ENCODE measurements at regions not wholly inside any gene's neighbourhood (a gene's known extent, or its start where the extent isn't known, plus 50 kb on each side); places are given as distances from the start of the nearest gene placed in this dataset.

DNA sequence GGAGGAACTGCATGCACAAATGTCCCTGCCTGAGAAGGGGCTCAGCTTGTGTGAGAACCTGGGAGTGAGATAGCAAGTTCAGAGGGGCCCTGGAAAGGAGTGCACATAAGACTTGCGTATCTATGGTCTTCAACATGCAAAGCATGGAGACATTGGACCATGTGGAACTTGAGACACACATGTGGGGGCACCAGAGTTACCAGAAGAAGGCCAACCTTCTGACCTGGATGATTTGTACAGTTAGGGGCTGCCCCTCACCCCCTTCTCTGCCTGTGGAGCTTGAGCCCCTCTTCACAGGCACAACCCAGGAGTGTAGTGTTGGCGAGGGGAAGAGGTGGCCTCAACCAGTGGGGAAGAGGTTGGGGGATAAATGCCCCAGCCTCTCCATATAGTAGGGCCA lies 165.0 kb upstream of the ARL4C start:
- H3K9ac ChIP-seq (ENCODE audit: low read length), result no peak overlapping the region
- H3F3A ChIP-seq (ENCODE audit: insufficient read depth, low read length), result no peaks in the 10 kb centered on the region
- no peak overlapping the region for H2AFZ ChIP-seq (ENCODE audit: low read length)

DNA sequence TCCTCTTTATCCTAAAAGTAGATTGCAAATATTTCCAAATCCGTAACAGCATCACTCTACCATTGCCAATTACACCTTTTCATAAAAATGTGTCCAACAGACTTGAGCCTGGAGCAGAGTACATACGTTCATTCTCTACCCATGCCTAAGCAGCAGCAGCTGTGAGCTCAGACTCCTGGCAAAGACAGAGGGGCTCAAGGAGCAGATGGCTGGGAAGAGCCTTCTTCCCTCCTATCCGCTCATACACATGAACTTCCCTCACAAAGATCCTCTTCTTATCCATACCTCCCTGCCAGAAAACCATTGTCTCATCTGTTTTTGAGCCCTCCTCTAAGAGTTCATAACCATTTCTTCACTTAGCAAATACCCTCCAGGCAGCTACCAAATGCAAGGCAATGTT lies 164.3 kb upstream of the ARL4C start:
- Histone ChIP-seq H3K9me3 (ENCODE audit: low read length) (no peaks in the 10 kb centered on the region), H3K79me2 (ENCODE audit: insufficient read depth, low read length) (no peaks in the 10 kb centered on the region), H3K4me1 (ENCODE audit: insufficient read depth, low read length, severe bottlenecking) (no peaks in the 10 kb centered on the region), H4K20me1 (ENCODE audit: insufficient read depth, low read length) (no peaks in the 10 kb centered on the region), H3K9me2 (ENCODE audit: low read depth, low read length) (no peaks in the 10 kb centered on the region), H3K27me3 (ENCODE audit: insufficient read depth, low read length) (no peaks in the 10 kb centered on the region), H3K27ac (ENCODE audit: low read depth, low read length, poor library complexity, severe bottlenecking) (no peak overlapping the region), H2AFZ (ENCODE audit: low read length) (no peak overlapping the region), H3K36me3 (ENCODE audit: insufficient read depth, low read length) (no peaks in the 10 kb centered on the region), H3K4me3 (ENCODE audit: low read depth, low read length, poor library complexity, severe bottlenecking) (no peak overlapping the region), H3F3A (ENCODE audit: insufficient read depth, low read length) (no peaks in the 10 kb centered on the region), H3K9ac (ENCODE audit: low read length) (no peak overlapping the region), H3K4me2 (ENCODE audit: low read length) (no peak overlapping the region)
- TF ChIP-seq, protein P1, sequence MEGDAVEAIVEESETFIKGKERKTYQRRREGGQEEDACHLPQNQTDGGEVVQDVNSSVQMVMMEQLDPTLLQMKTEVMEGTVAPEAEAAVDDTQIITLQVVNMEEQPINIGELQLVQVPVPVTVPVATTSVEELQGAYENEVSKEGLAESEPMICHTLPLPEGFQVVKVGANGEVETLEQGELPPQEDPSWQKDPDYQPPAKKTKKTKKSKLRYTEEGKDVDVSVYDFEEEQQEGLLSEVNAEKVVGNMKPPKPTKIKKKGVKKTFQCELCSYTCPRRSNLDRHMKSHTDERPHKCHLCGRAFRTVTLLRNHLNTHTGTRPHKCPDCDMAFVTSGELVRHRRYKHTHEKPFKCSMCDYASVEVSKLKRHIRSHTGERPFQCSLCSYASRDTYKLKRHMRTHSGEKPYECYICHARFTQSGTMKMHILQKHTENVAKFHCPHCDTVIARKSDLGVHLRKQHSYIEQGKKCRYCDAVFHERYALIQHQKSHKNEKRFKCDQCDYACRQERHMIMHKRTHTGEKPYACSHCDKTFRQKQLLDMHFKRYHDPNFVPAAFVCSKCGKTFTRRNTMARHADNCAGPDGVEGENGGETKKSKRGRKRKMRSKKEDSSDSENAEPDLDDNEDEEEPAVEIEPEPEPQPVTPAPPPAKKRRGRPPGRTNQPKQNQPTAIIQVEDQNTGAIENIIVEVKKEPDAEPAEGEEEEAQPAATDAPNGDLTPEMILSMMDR (IDR thresholded peaks at IDR 0.05; ENCODE audit: low read length), result no peak
- no peak for TF ChIP-seq EZH2 (IDR thresholded peaks at IDR 0.05; ENCODE audit: borderline replicate concordance, low read length)

More for the DNA sequence above, 165.0 kb upstream of the ARL4C start:
- Histone ChIP-seq H4K20me1 (ENCODE audit: insufficient read depth, low read length) (no peaks in the 10 kb centered on the region), H3K4me1 (ENCODE audit: insufficient read depth, low read length, severe bottlenecking) (no peaks in the 10 kb centered on the region), H3K27me3 (ENCODE audit: insufficient read depth, low read length) (no peaks in the 10 kb centered on the region), H3K36me3 (ENCODE audit: insufficient read depth, low read length) (no peaks in the 10 kb centered on the region), H3K9me3 (ENCODE audit: low read length) (no peaks in the 10 kb centered on the region), H3K27ac (ENCODE audit: low read depth, low read length, poor library complexity, severe bottlenecking) (no peak overlapping the region), H3K79me2 (ENCODE audit: insufficient read depth, low read length) (no peaks in the 10 kb centered on the region), H3K9me2 (ENCODE audit: low read depth, low read length) (no peaks in the 10 kb centered on the region), H3K4me2 (ENCODE audit: low read length) (no peak overlapping the region), H3K4me3 (ENCODE audit: low read depth, low read length, poor library complexity, severe bottlenecking) (no peak overlapping the region)
- TF ChIP-seq, protein P1 (IDR thresholded peaks at IDR 0.05; ENCODE audit: low read length), result no peak
- TF ChIP-seq EZH2 (IDR thresholded peaks at IDR 0.05; ENCODE audit: borderline replicate concordance, low read length), result no peak

DNA sequence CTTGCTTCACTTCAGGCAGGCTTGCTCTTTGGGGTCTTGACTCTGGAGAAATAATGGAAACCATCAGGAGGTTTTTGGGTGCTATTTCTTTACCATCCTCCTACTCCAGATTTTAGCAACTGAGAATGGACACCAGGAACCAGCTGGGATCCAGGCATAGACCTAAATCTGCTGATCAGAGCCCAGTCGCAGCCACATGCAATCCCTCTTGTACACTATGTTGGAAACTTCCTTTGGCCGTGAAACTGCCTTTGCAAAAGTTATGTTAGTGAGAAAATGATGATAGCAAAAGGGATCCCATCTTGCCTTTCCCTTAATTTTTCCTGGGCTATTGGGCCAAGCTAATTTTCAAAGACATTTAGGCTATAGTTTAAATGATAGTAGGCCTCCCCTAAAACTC lies 158.8 kb upstream of the ARL4C start:
- Histone ChIP-seq H4K20me1 (ENCODE audit: insufficient read depth, low read length) (no peaks in the 10 kb centered on the region), H3K9ac (ENCODE audit: low read length) (no peak overlapping the region), H2AFZ (ENCODE audit: low read length) (no peak overlapping the region), H3K9me3 (ENCODE audit: low read length) (no peaks in the 10 kb centered on the region), H3F3A (ENCODE audit: insufficient read depth, low read length) (no peaks in the 10 kb centered on the region), H3K9me2 (ENCODE audit: low read depth, low read length) (no peaks in the 10 kb centered on the region), H3K4me1 (ENCODE audit: insufficient read depth, low read length, severe bottlenecking) (no peaks in the 10 kb centered on the region), H3K4me2 (ENCODE audit: low read length) (no peak overlapping the region), H3K4me3 (ENCODE audit: low read depth, low read length, poor library complexity, severe bottlenecking) (no peak overlapping the region), H3K27me3 (ENCODE audit: insufficient read depth, low read length) (no peaks in the 10 kb centered on the region), H3K36me3 (ENCODE audit: insufficient read depth, low read length) (no peaks in the 10 kb centered on the region), H3K79me2 (ENCODE audit: insufficient read depth, low read length) (no peaks in the 10 kb centered on the region), H3K27ac (ENCODE audit: low read depth, low read length, poor library complexity, severe bottlenecking) (no peak overlapping the region)
- TF ChIP-seq, protein P1 (IDR thresholded peaks at IDR 0.05; ENCODE audit: low read length), result no peak
- TF ChIP-seq EZH2 (IDR thresholded peaks at IDR 0.05; ENCODE audit: borderline replicate concordance, low read length), result no peak

Measured in OCI-LY1 (cell line).